ENCODE measurements at regions not wholly inside any gene's neighbourhood (a gene's known extent, or its start where the extent isn't known, plus 50 kb on each side); places are given as distances from the start of the nearest gene placed in this dataset.

DNA sequence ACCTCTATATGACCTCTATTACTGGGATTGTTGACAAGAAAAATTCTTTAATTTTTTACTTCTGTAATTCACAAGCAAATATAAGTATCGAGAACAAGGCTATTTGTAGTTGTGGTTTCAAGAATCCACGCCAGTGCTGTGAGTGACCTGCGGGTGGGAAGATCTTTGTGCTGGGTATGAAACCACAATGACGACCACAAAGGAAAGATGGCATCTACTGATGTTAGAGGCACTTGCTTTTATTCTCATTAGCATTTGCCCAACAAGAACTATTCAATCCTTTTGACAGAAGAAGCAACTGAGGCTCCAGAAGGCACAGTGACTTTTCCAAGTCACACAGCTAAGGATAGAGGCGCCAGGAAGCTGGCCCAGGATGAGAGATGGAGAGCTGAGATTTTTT, 1054.9 kb downstream of the TBC1D22A start:
- Histone ChIP-seq H2AFZ (ENCODE audit: low read length) (no peak overlapping the region), H3K79me2 (ENCODE audit: low read length) (no peaks in the 10 kb centered on the region), H4K20me1 (ENCODE audit: insufficient read depth, low read depth, low read length) (no peaks in the 10 kb centered on the region), H3K9me2 (replicated peaks; ENCODE audit: insufficient read depth, low read length) (no peaks in the 10 kb centered on the region), H3K36me3 (ENCODE audit: insufficient read depth, low read length) (no peaks in the 10 kb centered on the region), H3K4me2 (ENCODE audit: low read depth, low read length, poor library complexity, severe bottlenecking) (no peak overlapping the region), H3K27ac (ENCODE audit: low read length) (no peak overlapping the region), H3K9ac (ENCODE audit: low read length) (no peak overlapping the region), H3K4me1 (ENCODE audit: low read length) (no peaks in the 10 kb centered on the region), H3K27me3 (ENCODE audit: low read length) (no peaks in the 10 kb centered on the region), H3K4me3 (ENCODE audit: low read length) (no peak overlapping the region), H3K9me3 (ENCODE audit: low read length) (no peaks in the 10 kb centered on the region)
- no peak for DNase-seq

DNA sequence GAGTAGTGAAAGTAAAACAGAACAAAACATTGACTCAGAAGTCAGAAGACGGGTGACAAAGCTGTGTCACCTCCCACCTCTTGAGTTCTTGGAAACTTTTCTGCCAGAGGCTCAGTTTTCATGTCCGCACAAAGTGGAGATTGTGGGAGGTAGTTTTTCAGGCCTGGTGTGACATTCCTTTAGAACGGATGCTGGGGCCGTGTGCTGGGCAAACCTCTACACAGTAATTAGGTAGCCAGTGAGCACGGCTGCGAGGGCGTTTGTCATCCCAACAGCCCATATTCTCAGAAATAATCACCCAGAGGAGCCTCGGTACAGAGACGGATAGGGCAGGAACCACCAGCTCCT, 1054.4 kb downstream of the TBC1D22A start:
- no peaks in the 10 kb centered on the region for H4K20me1 ChIP-seq (ENCODE audit: insufficient read depth, low read depth, low read length)

DNA sequence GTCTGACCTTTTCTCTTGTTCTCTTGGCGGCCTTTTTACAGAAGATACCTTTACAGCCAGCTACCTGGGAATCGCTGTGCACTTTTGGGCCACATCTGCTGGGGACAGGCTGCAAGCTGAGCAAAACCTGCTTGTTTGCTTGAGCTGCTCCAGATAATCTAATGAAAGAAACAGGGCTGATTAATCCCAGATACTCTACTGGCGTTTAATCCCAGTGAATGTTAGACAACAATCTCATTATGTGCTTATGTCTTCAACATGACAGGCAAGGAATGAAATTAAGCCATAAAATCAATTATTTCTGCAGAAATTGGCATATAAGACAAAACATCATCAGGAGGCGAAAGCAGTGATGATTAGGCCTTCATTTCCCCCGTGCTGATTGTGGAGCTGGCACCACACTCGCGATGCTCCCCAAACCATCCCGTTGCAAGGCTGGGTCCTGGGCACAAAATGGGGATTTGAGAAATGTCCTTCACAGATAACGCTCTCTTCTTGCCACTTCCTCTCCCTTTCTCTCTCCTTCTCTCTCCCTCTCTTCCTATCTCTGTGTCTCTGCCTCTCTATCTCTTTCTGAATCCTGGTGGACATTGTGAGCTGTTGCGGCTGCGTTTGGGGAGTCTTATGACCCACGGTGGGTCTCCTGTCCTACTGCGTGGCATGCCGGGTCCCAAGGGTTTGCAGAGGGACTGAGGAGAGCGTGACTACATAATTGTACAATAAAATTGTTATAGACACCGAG, 1053.8 kb downstream of the TBC1D22A start:
- Histone ChIP-seq H3K9me3 (ENCODE audit: low read length) (no peaks in the 10 kb centered on the region), H4K20me1 (ENCODE audit: insufficient read depth, low read depth, low read length) (no peaks in the 10 kb centered on the region), H2AFZ (ENCODE audit: low read length) (no peak overlapping the region), H3K9me2 (replicated peaks; ENCODE audit: insufficient read depth, low read length) (no peaks in the 10 kb centered on the region), H3K27me3 (ENCODE audit: low read length) (no peaks in the 10 kb centered on the region), H3K4me2 (ENCODE audit: low read depth, low read length, poor library complexity, severe bottlenecking) (no peak overlapping the region), H3K4me1 (ENCODE audit: low read length) (no peaks in the 10 kb centered on the region), H3K27ac (ENCODE audit: low read length) (no peak overlapping the region), H3K4me3 (ENCODE audit: low read length) (no peak overlapping the region), H3K36me3 (ENCODE audit: insufficient read depth, low read length) (no peaks in the 10 kb centered on the region), H3K79me2 (ENCODE audit: low read length) (no peaks in the 10 kb centered on the region), H3K9ac (ENCODE audit: low read length) (no peak overlapping the region)
- no peak for DNase-seq

More for the DNA sequence above, 1054.4 kb downstream of the TBC1D22A start:
- no peaks in the 10 kb centered on the region for H3K36me3 ChIP-seq (ENCODE audit: insufficient read depth, low read length)
- no peaks in the 10 kb centered on the region for H3K4me1 ChIP-seq (ENCODE audit: low read length)
- no peak overlapping the region for H3K4me2 ChIP-seq (ENCODE audit: low read depth, low read length, poor library complexity, severe bottlenecking)
- H3K9ac ChIP-seq (ENCODE audit: low read length), result no peak overlapping the region
- H3K9me2 ChIP-seq (replicated peaks; ENCODE audit: insufficient read depth, low read length), result no peaks in the 10 kb centered on the region
- DNase-seq, result no peak
- no peaks in the 10 kb centered on the region for H3K79me2 ChIP-seq (ENCODE audit: low read length)
- H2AFZ ChIP-seq (ENCODE audit: low read length), result no peak overlapping the region
- no peaks in the 10 kb centered on the region for H3K9me3 ChIP-seq (ENCODE audit: low read length)
- H3K27ac ChIP-seq (ENCODE audit: low read length), result no peak overlapping the region
- no peaks in the 10 kb centered on the region for H3K27me3 ChIP-seq (ENCODE audit: low read length)
- no peak overlapping the region for H3K4me3 ChIP-seq (ENCODE audit: low read length)

DNA sequence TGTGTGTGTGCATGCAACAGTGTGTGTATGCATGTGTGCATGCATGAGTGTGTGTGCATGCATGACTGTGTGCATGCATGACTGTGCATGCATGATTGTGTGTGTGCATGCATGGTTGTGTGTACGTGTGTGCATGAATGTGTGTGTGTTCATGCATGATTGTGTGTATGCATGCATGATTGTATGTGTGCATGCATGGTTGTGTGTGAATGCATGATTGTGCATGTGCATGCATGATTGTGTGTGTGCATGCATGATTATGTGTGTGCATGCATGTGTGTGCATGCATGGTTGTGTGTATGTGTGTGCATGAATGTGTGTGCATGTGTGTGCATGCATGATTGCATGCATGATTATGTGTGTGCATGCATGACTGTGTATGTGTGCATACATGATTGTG, 1052.0 kb downstream of the TBC1D22A start:
- Histone ChIP-seq H3K9me2 (replicated peaks; ENCODE audit: insufficient read depth, low read length) (no peaks in the 10 kb centered on the region), H4K20me1 (ENCODE audit: insufficient read depth, low read depth, low read length) (no peaks in the 10 kb centered on the region), H3K4me3 (ENCODE audit: low read length) (no peak overlapping the region), H3K4me1 (ENCODE audit: low read length) (no peaks in the 10 kb centered on the region), H3K9ac (ENCODE audit: low read length) (no peak overlapping the region), H3K79me2 (ENCODE audit: low read length) (no peaks in the 10 kb centered on the region), H3K9me3 (ENCODE audit: low read length) (no peaks in the 10 kb centered on the region), H3K27me3 (ENCODE audit: low read length) (no peaks in the 10 kb centered on the region), H3K27ac (ENCODE audit: low read length) (no peak overlapping the region), H3K4me2 (ENCODE audit: low read depth, low read length, poor library complexity, severe bottlenecking) (no peak overlapping the region), H2AFZ (ENCODE audit: low read length) (no peak overlapping the region), H3K36me3 (ENCODE audit: insufficient read depth, low read length) (no peaks in the 10 kb centered on the region)
- DNase-seq, result no peak

DNA sequence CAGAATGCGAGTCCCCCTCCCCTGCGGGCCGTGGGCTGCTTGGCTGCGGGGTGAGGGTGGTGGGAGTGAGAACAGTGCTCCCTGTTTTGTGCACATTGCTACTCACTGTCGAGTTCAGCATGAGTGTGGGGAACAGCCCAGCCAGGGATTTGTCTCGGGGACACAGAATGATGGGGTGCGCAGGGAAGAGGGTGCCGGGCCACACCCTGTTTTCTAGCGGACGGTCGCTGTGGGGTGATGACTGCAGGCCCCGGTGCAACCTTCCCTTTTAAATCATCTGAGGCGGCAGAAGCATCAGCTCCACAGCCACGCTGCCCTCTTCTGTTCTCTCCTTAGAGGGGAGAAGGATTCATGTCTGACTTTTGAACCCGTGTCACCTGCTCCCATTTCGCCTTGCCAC, 1051.2 kb downstream of the TBC1D22A start:
- Histone ChIP-seq H3K4me3 (ENCODE audit: low read length) (no peak overlapping the region), H3K27ac (ENCODE audit: low read length) (no peak overlapping the region), H2AFZ (ENCODE audit: low read length) (no peak overlapping the region), H3K9me3 (ENCODE audit: low read length) (no peaks in the 10 kb centered on the region), H3K4me2 (ENCODE audit: low read depth, low read length, poor library complexity, severe bottlenecking) (no peak overlapping the region), H3K36me3 (ENCODE audit: insufficient read depth, low read length) (no peaks in the 10 kb centered on the region), H3K9ac (ENCODE audit: low read length) (no peak overlapping the region), H3K9me2 (replicated peaks; ENCODE audit: insufficient read depth, low read length) (no peaks in the 10 kb centered on the region), H4K20me1 (ENCODE audit: insufficient read depth, low read depth, low read length) (no peaks in the 10 kb centered on the region), H3K79me2 (ENCODE audit: low read length) (no peaks in the 10 kb centered on the region), H3K27me3 (ENCODE audit: low read length) (no peaks in the 10 kb centered on the region), H3K4me1 (ENCODE audit: low read length) (no peaks in the 10 kb centered on the region)
- DNase-seq, result no peak

DNA sequence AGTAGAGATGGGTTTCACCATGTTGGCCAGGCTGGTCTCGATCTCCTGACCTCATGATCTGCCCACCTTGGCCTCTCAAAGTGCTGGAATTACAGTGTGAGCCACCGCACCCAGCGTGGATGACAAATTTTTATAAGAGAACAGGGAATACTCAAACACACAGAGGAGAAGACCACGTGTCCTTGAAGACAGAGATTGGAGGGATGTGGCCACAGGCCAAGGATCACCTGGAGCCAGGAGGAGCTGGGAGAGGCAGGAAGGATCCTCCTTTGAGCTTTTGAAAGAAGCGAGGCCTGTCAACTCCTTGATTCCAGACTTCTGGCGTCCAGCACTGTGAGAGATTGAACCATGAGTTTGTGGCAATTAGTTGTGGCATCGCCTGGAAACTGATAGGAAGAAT, 1049.5 kb downstream of the TBC1D22A start:
- Histone ChIP-seq H3K4me3 (ENCODE audit: low read length) (no peak overlapping the region), H3K27me3 (ENCODE audit: low read length) (no peaks in the 10 kb centered on the region), H3K79me2 (ENCODE audit: low read length) (no peaks in the 10 kb centered on the region), H2AFZ (ENCODE audit: low read length) (no peak overlapping the region), H3K9me3 (ENCODE audit: low read length) (no peaks in the 10 kb centered on the region), H3K9ac (ENCODE audit: low read length) (no peak overlapping the region), H3K4me2 (ENCODE audit: low read depth, low read length, poor library complexity, severe bottlenecking) (no peak overlapping the region), H3K9me2 (replicated peaks; ENCODE audit: insufficient read depth, low read length) (no peaks in the 10 kb centered on the region), H4K20me1 (ENCODE audit: insufficient read depth, low read depth, low read length) (no peaks in the 10 kb centered on the region), H3K27ac (ENCODE audit: low read length) (no peak overlapping the region), H3K36me3 (ENCODE audit: insufficient read depth, low read length) (no peaks in the 10 kb centered on the region), H3K4me1 (ENCODE audit: low read length) (no peaks in the 10 kb centered on the region)
- no peak for DNase-seq

DNA sequence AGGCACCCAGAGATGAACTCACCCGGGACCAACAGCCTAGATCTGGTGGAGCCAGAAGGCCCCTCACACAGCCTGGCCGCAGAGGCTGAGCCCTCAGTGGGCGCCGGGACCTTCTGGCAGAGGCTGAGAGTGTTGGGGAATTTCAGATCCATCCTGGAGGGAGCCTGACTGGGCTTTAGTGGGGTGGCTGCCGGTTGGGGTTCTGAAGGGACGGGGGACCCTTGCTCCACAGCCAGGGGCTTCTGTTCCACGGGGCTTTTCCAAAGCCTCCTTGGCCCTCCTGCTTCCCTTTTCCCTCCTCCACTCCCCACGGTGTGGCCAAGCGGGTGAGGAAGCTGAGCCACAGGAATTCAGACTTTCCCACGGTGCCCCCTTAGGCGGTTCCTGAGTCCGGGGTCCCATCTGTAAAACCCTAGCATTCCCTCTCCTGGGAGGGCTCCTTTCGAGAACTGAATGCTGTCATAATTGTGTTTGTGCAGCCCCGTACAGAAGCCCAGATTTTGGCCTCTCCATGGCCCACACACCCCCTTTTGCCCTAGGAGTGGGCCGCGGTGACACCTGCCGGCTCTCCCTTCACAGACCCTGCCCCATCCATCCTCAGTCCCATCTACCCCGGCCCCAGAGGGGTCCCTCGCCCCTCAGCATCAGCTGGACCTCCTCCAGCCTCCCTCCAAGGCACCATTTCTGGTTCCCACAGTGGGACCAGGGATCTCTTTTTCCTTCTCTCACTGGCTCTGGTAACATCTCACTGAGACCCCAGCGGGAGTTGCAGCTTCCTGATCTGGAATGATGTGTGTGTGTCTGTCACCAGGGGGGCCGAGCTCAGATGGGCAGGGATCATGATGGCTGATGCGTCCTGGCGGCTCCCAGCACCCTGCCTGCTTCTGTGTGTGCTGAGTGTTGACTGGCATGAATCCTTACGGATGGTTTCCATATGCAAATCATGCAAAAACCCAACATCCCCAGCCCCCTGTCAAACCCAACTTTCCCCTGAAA, 1048.4 kb downstream of the TBC1D22A start:
- Histone ChIP-seq H3K36me3 (ENCODE audit: insufficient read depth, low read length) (no peaks in the 10 kb centered on the region), H4K20me1 (ENCODE audit: insufficient read depth, low read depth, low read length) (no peaks in the 10 kb centered on the region), H3K79me2 (ENCODE audit: low read length) (no peaks in the 10 kb centered on the region), H3K4me2 (ENCODE audit: low read depth, low read length, poor library complexity, severe bottlenecking) (no peak overlapping the region), H2AFZ (ENCODE audit: low read length) (no peak overlapping the region), H3K4me1 (ENCODE audit: low read length) (no peaks in the 10 kb centered on the region), H3K27ac (ENCODE audit: low read length) (no peak overlapping the region), H3K9me3 (ENCODE audit: low read length) (no peaks in the 10 kb centered on the region), H3K9ac (ENCODE audit: low read length) (no peak overlapping the region), H3K27me3 (ENCODE audit: low read length) (no peaks in the 10 kb centered on the region), H3K9me2 (replicated peaks; ENCODE audit: insufficient read depth, low read length) (no peaks in the 10 kb centered on the region), H3K4me3 (ENCODE audit: low read length) (no peak overlapping the region)
- DNase-seq, result no peak

DNA sequence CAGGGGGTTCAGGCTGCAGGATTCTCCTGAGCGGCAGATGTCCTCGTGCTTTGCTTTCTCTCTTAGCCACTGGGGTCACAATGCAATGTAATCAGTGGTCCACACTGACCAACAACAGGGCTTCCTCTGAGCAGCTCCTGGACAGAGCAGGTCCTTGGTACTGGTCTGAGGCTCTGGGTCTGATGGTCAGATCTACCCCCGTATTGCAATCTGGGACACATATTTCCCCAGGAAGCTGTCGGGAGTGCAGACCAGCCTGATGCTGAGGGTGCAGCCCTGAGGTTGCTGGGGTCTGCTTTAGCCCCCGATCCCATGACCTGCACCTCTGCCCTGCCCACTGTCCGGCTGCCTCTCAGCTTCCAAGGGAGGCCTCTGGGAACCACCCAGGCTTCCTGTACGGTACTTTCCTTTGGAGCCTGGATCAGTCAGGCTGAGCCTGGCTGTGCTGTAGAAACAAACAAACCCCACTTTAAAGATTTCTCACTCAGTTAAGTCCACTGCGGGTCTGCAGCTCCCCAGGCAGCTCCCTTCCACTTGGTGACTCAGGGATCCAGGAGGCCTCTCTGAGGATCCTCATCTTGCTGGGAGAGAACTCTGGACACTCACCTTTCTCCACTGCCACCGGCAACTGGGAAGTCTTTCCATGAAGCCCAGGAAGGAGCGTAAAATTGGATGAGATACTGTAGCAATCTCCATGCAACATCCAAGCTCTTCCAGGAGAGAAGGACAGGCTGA, 1046.6 kb downstream of the TBC1D22A start:
- H3K9me3 ChIP-seq (ENCODE audit: low read length), result no peaks in the 10 kb centered on the region
- no peaks in the 10 kb centered on the region for H3K27me3 ChIP-seq (ENCODE audit: low read length)
- no peak overlapping the region for H3K4me3 ChIP-seq (ENCODE audit: low read length)
- no peaks in the 10 kb centered on the region for H3K36me3 ChIP-seq (ENCODE audit: insufficient read depth, low read length)
- no peaks in the 10 kb centered on the region for H4K20me1 ChIP-seq (ENCODE audit: insufficient read depth, low read depth, low read length)
- no peaks in the 10 kb centered on the region for H3K79me2 ChIP-seq (ENCODE audit: low read length)
- no peak overlapping the region for H2AFZ ChIP-seq (ENCODE audit: low read length)
- H3K27ac ChIP-seq (ENCODE audit: low read length), result no peak overlapping the region
- DNase-seq, result no peak
- no peaks in the 10 kb centered on the region for H3K9me2 ChIP-seq (replicated peaks; ENCODE audit: insufficient read depth, low read length)
- H3K4me1 ChIP-seq (ENCODE audit: low read length), result no peaks in the 10 kb centered on the region
- H3K9ac ChIP-seq (ENCODE audit: low read length), result no peak overlapping the region
- no peak overlapping the region for H3K4me2 ChIP-seq (ENCODE audit: low read depth, low read length, poor library complexity, severe bottlenecking)

Data from Karpas-422 (cell line).